HepG2 (cell line): ENCODE measurements at regions not wholly inside any gene's neighbourhood (a gene's known extent, or its start where the extent isn't known, plus 50 kb on each side); places are given as distances from the start of the nearest gene placed in this dataset.

Experiments
- ATAC-seq: fragments of 200-7000 bp; cut with Tn5 transposase; 3 replicates; pipeline ENCODE4 v1.9.1; 2020; ENCODE audit warnings: mild to moderate bottlenecking, moderate library complexity
- BruUV-seq: library from RNA; stranded (reverse); fragments of 400-500 nt; replicated peaks from 2 replicates; lab custom pipeline; 2021; lab: Mats Ljungman, UMichigan
- CTCF ChIA-PET: fragments of 300-600 bp; formaldehyde crosslinking; extraction: SDS; loops from one replicate; lab custom pipeline; 2021; ENCODE audit warnings: low total read pairs, inconsistent platforms, low intra/inter-chr PET ratio; lab: Yijun Ruan, JAX
- POLR2A ChIA-PET: fragments of 350-600 bp; sonication (Branson Sonifier 250); formaldehyde crosslinking; loops from one replicate; lab custom pipeline; 2020; ENCODE audit warnings: antibody characterized with exemption, inconsistent platforms; lab: Yijun Ruan, JAX
- DNase-seq: peaks from one replicate; pipeline ENCODE4 v3.0.0-alpha.2; 2015; ENCODE audit warnings: low spot score
- FAIRE-seq: peaks from 3 replicates; lab custom pipeline; 2011; peaks lifted over from hg19 to GRCh38; lab: Jason Lieb, UNC
- H2AFZ ChIP-seq: one replicate; pipeline ENCODE4 v1.6.1; 2011; ENCODE audit warnings: low read length, inconsistent platforms
- H3K27ac ChIP-seq: fragments of 300-600 bp; 3 replicates; pipeline ENCODE4 v1.8.0; 2011; ENCODE audit warnings: mixed run types, mild to moderate bottlenecking, mixed read lengths, low read length, inconsistent platforms; ENCODE audit not compliant: insufficient read depth; ENCODE audit errors: extremely low read length
- H3K27me3 ChIP-seq, 2 experiments: fragments of 200-600 bp in 1 of 2; 2 replicates in 1 of 2; 3 replicates in 1 of 2; pipeline versions ENCODE4 v1.6.0 to v1.8.0; 2011; ENCODE audit warnings: low read length in 2 of 2, mild to moderate bottlenecking in 2 of 2, moderate library complexity in 2 of 2, inconsistent platforms in 1 of 2; ENCODE audit not compliant: insufficient read depth in 2 of 2, control insufficient read depth in 1 of 2
- H3K36me3 ChIP-seq, 2 experiments: fragments of 200-600 bp in 1 of 2; replicated peaks in 1 of 2; 2 replicates in 1 of 2; 3 replicates in 1 of 2; pipeline versions ENCODE4 v1.5.1 to v1.8.0; 2011; ENCODE audit warnings: low read length in 2 of 2, inconsistent platforms in 1 of 2; ENCODE audit not compliant: insufficient read depth in 2 of 2, control insufficient read depth in 1 of 2
- H3K4me1 ChIP-seq: 2 replicates; pipeline ENCODE4 v1.5.1; 2012; ENCODE audit warnings: low read length, inconsistent platforms; ENCODE audit not compliant: insufficient read depth
- H3K4me2 ChIP-seq: 2 replicates; pipeline ENCODE4 v1.6.0; 2011; ENCODE audit warnings: low read depth, low read length, inconsistent platforms
- H3K4me3 ChIP-seq, 3 experiments: fragments of 200-600 bp in 1 of 3; sonication (generic), shearing (Covaris generic) in 1 of 3; replicated peaks in 1 of 3; 2 replicates each; pipeline ENCODE4 v1.5.1; 2011 to 2016; ENCODE audit warnings: low read length in 3 of 3, inconsistent platforms in 2 of 3, low read depth in 2 of 3, mild to moderate bottlenecking in 2 of 3, control low read depth in 1 of 3, mixed read lengths in 1 of 3; ENCODE audit not compliant: insufficient read depth in 1 of 3
- H3K79me2 ChIP-seq: one replicate; pipeline ENCODE4 v1.6.1; 2011; ENCODE audit warnings: low read length, inconsistent platforms; ENCODE audit not compliant: insufficient read depth
- H3K9ac ChIP-seq: 2 replicates; pipeline ENCODE4 v1.6.0; 2011; ENCODE audit warnings: mild to moderate bottlenecking, low read depth, low read length, inconsistent platforms; ENCODE audit not compliant: insufficient read depth
- H3K9me3 ChIP-seq: 2 replicates; pipeline ENCODE4 v1.5.1; 2012; ENCODE audit warnings: mild to moderate bottlenecking, low read length
- H4K20me1 ChIP-seq: 2 replicates; pipeline ENCODE4 v1.6.0; 2011; ENCODE audit warnings: inconsistent platforms, mild to moderate bottlenecking, low read length, moderate library complexity; ENCODE audit not compliant: insufficient read depth
- MTA1 ChIP-seq: sonication (generic); formaldehyde crosslinking; IDR thresholded peaks from 2 replicates; pipeline ENCODE4 v1.4.0; 2020; ENCODE audit warnings: missing genetic modification reagents, mild to moderate bottlenecking, borderline replicate concordance
- NKX3-1 ChIP-seq: sonication (generic); formaldehyde crosslinking; IDR thresholded peaks from 2 replicates; pipeline ENCODE4 v1.5.0; 2020; ENCODE audit warnings: missing genetic modification reagents
- ZNF275 ChIP-seq: sonication (generic); formaldehyde crosslinking; IDR thresholded peaks from 2 replicates; pipeline ENCODE4 v1.8.0; 2022; ENCODE audit warnings: missing genetic modification reagents, mild to moderate bottlenecking, inconsistent platforms, borderline replicate concordance
- ZSCAN29 ChIP-seq: sonication (generic); formaldehyde crosslinking; conservative IDR thresholded peaks from 2 replicates; pipeline ENCODE4 v1.4.0; 2020; ENCODE audit warnings: mild to moderate bottlenecking, missing genetic modification reagents
- WGBS: methylation state at CpG from one replicate; pipeline ENCODE4 v1.1.6; 2017; ENCODE audit warnings: low lambda C conversion rate; 5-methylcytosine and 5-hydroxymethylcytosine counted together
- in situ Hi-C: cut with HindIII; loops from 2 replicates; pipeline ENCODE4 v1.10.0; 2017; ENCODE audit warnings: low pct_unique_long_range_greater_than_20kb; ENCODE audit not compliant: extremely low pct_ligation_motif_present
- intact Hi-C: fragments of 100-400 bp; cut with micrococcal nuclease; formaldehyde crosslinking; loops from one replicate; pipeline ENCODE4 v1.10.0; 2022; ENCODE audit not compliant: unreplicated experiment
- TF ChIP-seq, protein P1 (sequence below): sonication (generic); formaldehyde crosslinking; IDR thresholded peaks from 2 replicates; pipeline ENCODE4 v1.8.0; 2022; ENCODE audit warnings: mild to moderate bottlenecking, missing genetic modification reagents, borderline replicate concordance
- TF ChIP-seq, protein P2 (sequence below): sonication (generic); formaldehyde crosslinking; IDR thresholded peaks from 2 replicates; pipeline ENCODE4 v1.9.0; 2021; ENCODE audit warnings: missing genetic modification reagents, mild to moderate bottlenecking, borderline replicate concordance
- TF ChIP-seq, protein P3 (sequence below): sonication (generic); formaldehyde crosslinking; IDR thresholded peaks from 2 replicates; pipeline ENCODE4 v1.5.1; 2020; ENCODE audit warnings: missing genetic modification reagents, mild to moderate bottlenecking, borderline replicate concordance
- TF ChIP-seq, protein P4 (sequence below): sonication (generic); formaldehyde crosslinking; IDR thresholded peaks from 2 replicates; pipeline ENCODE4 v1.4.0; 2020; ENCODE audit warnings: mild to moderate bottlenecking, missing genetic modification reagents, borderline replicate concordance

DNA sequence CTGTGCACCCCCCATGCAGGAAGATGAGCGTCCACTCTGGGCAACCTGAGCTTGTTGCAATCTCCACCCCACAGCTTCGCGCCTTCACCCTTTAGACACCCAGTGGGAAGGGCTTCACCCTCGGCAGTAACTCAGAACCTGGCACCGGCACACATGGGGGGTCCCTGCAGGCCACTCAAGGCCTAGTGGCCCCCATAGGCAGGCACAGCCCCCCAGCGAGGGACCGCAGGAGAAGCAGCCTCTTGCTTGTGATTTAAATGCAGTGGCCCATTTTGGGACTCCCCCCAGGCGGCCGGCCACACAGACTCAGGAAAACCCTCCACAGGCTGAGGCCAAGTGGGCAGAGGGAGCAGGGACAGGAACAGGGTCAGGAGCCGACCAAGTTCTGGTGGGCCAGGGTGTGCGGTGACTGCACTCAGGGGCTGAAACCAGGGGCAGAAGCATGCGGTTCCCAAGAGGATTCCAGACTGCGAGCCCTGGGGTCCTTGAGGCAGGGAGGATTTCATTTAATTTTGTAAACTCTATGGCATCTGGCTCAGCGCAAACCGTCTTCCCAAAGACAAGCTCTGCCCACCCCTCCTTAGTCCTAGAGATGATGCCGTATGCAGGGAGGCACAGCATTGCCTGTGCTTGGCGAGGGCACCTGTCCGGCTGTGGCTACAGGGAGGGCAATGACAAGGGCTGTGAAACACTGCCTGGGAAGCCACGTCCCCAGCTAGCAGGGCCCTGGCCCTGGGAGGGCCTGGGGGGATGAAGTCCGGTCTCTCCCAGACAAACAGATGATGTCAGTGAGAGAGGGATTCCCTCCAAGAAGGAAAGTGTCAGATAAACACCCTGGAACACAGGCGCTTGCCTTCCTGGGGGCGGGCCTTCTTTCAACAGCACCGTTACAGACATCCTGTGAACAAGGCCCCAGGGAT, 52.9 kb upstream of the GPR31 start:
- H3K4me2 ChIP-seq, result 0 out of 2 replicates have a peak overlapping the region, but pooled peaks have one; percentile 15
- TSS peak; percentile 68 for BruUV-seq
- CTCF ChIA-PET, result no interaction called here
- H3K4me1 ChIP-seq, result peaks cover 77% of the 10 kb centered on the region
- FAIRE-seq, result peak; percentile 68
- in situ Hi-C loops, result no loop called here
- no peaks in the 10 kb centered on the region for H3K9me3 ChIP-seq
- ATAC-seq, result peak; percentile 89
- no peak overlapping the region for H2AFZ ChIP-seq
- WGBS, result 57% methylated on average over 21 of the region's 23 CpGs
- H3K4me3 ChIP-seq, result no peak overlapping the region
- intact Hi-C loops, result no loop called here
- H3K79me2 ChIP-seq, result no peaks in the 10 kb centered on the region
- POLR2A ChIA-PET, result interaction anchor here (1.0 to 1.5 kb wide), 3 partner anchors 59 to 100 kb away, joined by 3 to 6 read pairs (median 5); no protein-coding TSS in a partner anchor
- H3K9ac ChIP-seq, result peak overlapping the region; percentile 72
- H3K27me3 ChIP-seq, result no peaks in the 10 kb centered on the region
- DNase-seq, result peak; percentile 97
- no peaks in the 10 kb centered on the region for H3K36me3 ChIP-seq
- H3K27ac ChIP-seq, result peak overlapping the region; percentile 82
- H4K20me1 ChIP-seq, result no peaks in the 10 kb centered on the region
- 0 out of 2 replicates have a peak, but pooled peaks have one; percentile 50 for TF ChIP-seq ZSCAN29 (CRISPR knock-in tag)
- TF ChIP-seq, protein P1, sequence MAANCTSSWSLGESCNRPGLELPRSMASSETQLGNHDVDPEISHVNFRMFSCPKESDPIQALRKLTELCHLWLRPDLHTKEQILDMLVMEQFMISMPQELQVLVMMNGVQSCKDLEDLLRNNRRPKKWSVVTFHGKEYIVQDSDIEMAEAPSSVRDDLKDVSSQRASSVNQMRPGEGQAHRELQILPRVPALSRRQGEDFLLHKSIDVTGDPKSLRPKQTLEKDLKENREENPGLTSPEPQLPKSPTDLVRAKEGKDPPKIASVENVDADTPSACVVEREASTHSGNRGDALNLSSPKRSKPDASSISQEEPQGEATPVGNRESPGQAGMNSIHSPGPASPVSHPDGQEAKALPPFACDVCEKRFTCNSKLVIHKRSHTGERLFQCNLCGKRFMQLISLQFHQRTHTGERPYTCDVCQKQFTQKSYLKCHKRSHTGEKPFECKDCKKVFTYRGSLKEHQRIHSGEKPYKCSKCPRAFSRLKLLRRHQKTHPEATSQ (CRISPR knock-in tag), result 0 out of 2 replicates have a peak, but pooled peaks have one; percentile 33
- peak; percentile 71 for TF ChIP-seq MTA1 (CRISPR knock-in tag)
- 0 out of 2 replicates have a peak, but pooled peaks have one; percentile 34 for TF ChIP-seq ZNF275 (CRISPR knock-in tag)
- no peak for TF ChIP-seq NKX3-1 (CRISPR knock-in tag)
- TF ChIP-seq, protein P2, sequence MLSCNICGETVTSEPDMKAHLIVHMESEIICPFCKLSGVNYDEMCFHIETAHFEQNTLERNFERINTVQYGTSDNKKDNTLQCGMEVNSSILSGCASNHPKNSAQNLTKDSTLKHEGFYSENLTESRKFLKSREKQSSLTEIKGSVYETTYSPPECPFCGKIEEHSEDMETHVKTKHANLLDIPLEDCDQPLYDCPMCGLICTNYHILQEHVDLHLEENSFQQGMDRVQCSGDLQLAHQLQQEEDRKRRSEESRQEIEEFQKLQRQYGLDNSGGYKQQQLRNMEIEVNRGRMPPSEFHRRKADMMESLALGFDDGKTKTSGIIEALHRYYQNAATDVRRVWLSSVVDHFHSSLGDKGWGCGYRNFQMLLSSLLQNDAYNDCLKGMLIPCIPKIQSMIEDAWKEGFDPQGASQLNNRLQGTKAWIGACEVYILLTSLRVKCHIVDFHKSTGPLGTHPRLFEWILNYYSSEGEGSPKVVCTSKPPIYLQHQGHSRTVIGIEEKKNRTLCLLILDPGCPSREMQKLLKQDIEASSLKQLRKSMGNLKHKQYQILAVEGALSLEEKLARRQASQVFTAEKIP (CRISPR knock-in tag), result no peak
- TF ChIP-seq, protein P3, sequence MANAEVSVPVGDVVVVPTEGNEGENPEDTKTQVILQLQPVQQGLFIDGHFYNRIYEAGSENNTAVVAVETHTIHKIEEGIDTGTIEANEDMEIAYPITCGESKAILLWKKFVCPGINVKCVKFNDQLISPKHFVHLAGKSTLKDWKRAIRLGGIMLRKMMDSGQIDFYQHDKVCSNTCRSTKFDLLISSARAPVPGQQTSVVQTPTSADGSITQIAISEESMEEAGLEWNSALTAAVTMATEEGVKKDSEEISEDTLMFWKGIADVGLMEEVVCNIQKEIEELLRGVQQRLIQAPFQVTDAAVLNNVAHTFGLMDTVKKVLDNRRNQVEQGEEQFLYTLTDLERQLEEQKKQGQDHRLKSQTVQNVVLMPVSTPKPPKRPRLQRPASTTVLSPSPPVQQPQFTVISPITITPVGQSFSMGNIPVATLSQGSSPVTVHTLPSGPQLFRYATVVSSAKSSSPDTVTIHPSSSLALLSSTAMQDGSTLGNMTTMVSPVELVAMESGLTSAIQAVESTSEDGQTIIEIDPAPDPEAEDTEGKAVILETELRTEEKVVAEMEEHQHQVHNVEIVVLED (CRISPR knock-in tag), result peak; percentile 43; the same call in 1 of the 2 replicates
- TF ChIP-seq, protein P4, sequence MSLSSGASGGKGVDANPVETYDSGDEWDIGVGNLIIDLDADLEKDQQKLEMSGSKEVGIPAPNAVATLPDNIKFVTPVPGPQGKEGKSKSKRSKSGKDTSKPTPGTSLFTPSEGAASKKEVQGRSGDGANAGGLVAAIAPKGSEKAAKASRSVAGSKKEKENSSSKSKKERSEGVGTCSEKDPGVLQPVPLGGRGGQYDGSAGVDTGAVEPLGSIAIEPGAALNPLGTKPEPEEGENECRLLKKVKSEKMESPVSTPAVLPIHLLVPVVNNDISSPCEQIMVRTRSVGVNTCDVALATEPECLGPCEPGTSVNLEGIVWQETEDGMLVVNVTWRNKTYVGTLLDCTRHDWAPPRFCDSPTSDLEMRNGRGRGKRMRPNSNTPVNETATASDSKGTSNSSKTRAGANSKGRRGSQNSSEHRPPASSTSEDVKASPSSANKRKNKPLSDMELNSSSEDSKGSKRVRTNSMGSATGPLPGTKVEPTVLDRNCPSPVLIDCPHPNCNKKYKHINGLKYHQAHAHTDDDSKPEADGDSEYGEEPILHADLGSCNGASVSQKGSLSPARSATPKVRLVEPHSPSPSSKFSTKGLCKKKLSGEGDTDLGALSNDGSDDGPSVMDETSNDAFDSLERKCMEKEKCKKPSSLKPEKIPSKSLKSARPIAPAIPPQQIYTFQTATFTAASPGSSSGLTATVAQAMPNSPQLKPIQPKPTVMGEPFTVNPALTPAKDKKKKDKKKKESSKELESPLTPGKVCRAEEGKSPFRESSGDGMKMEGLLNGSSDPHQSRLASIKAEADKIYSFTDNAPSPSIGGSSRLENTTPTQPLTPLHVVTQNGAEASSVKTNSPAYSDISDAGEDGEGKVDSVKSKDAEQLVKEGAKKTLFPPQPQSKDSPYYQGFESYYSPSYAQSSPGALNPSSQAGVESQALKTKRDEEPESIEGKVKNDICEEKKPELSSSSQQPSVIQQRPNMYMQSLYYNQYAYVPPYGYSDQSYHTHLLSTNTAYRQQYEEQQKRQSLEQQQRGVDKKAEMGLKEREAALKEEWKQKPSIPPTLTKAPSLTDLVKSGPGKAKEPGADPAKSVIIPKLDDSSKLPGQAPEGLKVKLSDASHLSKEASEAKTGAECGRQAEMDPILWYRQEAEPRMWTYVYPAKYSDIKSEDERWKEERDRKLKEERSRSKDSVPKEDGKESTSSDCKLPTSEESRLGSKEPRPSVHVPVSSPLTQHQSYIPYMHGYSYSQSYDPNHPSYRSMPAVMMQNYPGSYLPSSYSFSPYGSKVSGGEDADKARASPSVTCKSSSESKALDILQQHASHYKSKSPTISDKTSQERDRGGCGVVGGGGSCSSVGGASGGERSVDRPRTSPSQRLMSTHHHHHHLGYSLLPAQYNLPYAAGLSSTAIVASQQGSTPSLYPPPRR (CRISPR knock-in tag), result peak; percentile 89
